Kidney epithelial cell (primary cell): ENCODE measurements at regions not wholly inside any gene's neighbourhood (a gene's known extent, or its start where the extent isn't known, plus 50 kb on each side); places are given as distances from the start of the nearest gene placed in this dataset.

Experiments
- DNase-seq: peaks from one replicate; pipeline ENCODE4 v3.0.0-alpha.2; 2010; ENCODE audit warnings: low read depth
- H3K27me3 ChIP-seq: 2 replicates; pipeline ENCODE4 v1.6.0; 2011; ENCODE audit warnings: low read length; ENCODE audit not compliant: control insufficient read depth, insufficient read depth
- H3K36me3 ChIP-seq: 2 replicates; pipeline ENCODE4 v1.5.1; 2011; ENCODE audit warnings: low read length; ENCODE audit not compliant: control insufficient read depth, insufficient read depth
- H3K4me3 ChIP-seq: 2 replicates; pipeline ENCODE4 v1.5.1; 2011; ENCODE audit warnings: low read depth, mild to moderate bottlenecking, control low read depth, low read length
- TF ChIP-seq, protein P1 (sequence below): IDR thresholded peaks from 2 replicates; pipeline ENCODE4 v1.5.1; 2011; ENCODE audit warnings: mild to moderate bottlenecking, moderate library complexity, low read length, control low read depth, inconsistent platforms; ENCODE audit not compliant: insufficient read depth, poor library complexity, severe bottlenecking

- no peaks in the 10 kb centered on the region for H3K36me3 ChIP-seq
Observed at GRCh38 chr6:55663914-55664313, 84.9 kb upstream of the HMGCLL1 start.

DNA sequence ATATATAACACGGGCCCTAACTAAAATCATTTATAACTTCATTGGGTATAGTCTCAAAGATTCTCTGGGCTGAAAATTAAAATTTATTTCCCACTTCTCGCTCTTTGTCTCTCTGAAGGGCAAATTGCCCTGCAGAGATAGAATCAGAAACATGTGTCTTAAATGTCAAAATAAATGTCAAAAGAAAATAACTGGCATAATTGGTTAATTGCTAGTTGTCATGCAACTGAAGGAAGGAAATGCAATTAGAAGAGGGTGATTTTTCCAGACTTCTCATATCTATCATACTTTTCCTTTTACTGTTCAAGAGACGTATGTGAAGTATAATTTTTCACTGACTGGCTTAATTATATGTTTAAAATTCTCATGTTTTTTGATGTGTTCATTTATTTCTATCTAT, 80.3 kb upstream of the HMGCLL1 start:
- Histone ChIP-seq H3K4me3 (no peak overlapping the region), H3K27me3 (no peaks in the 10 kb centered on the region), H3K36me3 (no peaks in the 10 kb centered on the region)
- no peak for DNase-seq
- TF ChIP-seq, protein P1, sequence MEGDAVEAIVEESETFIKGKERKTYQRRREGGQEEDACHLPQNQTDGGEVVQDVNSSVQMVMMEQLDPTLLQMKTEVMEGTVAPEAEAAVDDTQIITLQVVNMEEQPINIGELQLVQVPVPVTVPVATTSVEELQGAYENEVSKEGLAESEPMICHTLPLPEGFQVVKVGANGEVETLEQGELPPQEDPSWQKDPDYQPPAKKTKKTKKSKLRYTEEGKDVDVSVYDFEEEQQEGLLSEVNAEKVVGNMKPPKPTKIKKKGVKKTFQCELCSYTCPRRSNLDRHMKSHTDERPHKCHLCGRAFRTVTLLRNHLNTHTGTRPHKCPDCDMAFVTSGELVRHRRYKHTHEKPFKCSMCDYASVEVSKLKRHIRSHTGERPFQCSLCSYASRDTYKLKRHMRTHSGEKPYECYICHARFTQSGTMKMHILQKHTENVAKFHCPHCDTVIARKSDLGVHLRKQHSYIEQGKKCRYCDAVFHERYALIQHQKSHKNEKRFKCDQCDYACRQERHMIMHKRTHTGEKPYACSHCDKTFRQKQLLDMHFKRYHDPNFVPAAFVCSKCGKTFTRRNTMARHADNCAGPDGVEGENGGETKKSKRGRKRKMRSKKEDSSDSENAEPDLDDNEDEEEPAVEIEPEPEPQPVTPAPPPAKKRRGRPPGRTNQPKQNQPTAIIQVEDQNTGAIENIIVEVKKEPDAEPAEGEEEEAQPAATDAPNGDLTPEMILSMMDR = no peak

More at GRCh38 chr6:55663914-55664313, 84.9 kb upstream of the HMGCLL1 start:
- no peak for DNase-seq
- H3K27me3 ChIP-seq = no peaks in the 10 kb centered on the region
- H3K4me3 ChIP-seq = no peak overlapping the region
- TF ChIP-seq, protein P1 = no peak

GRCh38 chr6:55654445-55654844, 75.5 kb upstream of the HMGCLL1 start:
- TF ChIP-seq, protein P1 = no peak
- no peak overlapping the region for H3K4me3 ChIP-seq
- no peaks in the 10 kb centered on the region for H3K36me3 ChIP-seq
- DNase-seq = no peak
- no peaks in the 10 kb centered on the region for H3K27me3 ChIP-seq

- TF ChIP-seq, protein P1 = no peak
- H3K36me3 ChIP-seq = no peaks in the 10 kb centered on the region
- no peaks in the 10 kb centered on the region for H3K27me3 ChIP-seq
- no peak for DNase-seq
- H3K4me3 ChIP-seq = no peak overlapping the region
Observed at GRCh38 chr6:55652429-55652828, 73.4 kb upstream of the HMGCLL1 start.

DNA sequence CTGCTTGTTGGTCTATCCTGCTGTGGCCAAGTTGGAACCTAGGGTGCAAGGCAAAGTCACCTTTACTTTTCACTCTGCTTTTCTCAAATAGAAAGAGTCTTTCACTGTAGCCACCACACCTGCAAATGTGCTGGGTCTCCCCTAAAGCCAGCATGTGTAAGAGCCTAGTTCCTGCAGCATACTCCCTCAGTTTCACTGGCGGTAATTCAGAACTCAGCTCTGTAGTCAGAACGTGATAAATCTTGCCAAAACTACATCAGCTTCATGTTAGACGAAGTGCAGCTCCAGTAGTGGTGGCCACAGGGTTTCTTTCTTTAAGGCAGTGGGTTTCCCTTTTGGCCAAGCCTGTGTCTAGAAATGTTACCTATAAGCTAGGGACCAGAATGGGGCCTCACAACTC, 72.0 kb upstream of the HMGCLL1 start:
- H3K27me3 ChIP-seq = no peaks in the 10 kb centered on the region
- TF ChIP-seq, protein P1 = no peak
- DNase-seq = no peak
- H3K36me3 ChIP-seq = no peaks in the 10 kb centered on the region
- no peak overlapping the region for H3K4me3 ChIP-seq

DNA sequence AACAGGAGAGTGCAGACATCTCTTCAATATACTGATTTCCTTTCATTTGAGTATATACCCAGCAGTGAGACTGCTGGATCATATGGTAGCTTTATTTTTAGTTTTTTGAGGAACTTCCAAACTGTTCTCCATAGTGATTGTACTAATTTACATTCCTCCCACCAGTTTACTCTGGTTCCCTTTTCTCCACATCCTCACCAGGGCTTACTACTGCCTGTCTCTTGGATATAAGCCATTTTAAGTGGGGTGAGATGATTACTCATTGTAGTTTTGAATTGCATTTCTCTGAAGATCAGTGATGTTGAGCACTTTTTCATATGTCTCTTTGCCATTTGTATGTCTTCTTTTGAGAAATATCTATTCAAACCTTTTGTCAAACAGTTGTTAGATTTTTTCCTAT, 64.9 kb upstream of the HMGCLL1 start:
- TF ChIP-seq, protein P1 = no peak
- no peaks in the 10 kb centered on the region for H3K36me3 ChIP-seq
- DNase-seq = no peak
- H3K4me3 ChIP-seq = no peak overlapping the region
- no peaks in the 10 kb centered on the region for H3K27me3 ChIP-seq
